BE2C (cell line): ENCODE measurements at regions not wholly inside any gene's neighbourhood (a gene's known extent, or its start where the extent isn't known, plus 50 kb on each side); places are given as distances from the start of the nearest gene placed in this dataset.

Experiments used
- DNase-seq: peaks from one replicate; pipeline ENCODE4 v3.0.0-alpha.2; 2020
- H3K27me3 ChIP-seq: fragments of 250-450 bp; sonication (Bioruptor Pico); 2 replicates; pipeline ENCODE4 v1.5.1; 2020; ENCODE audit warnings: mild to moderate bottlenecking
- H3K36me3 ChIP-seq: fragments of 250-450 bp; sonication (Bioruptor Pico); 2 replicates; pipeline ENCODE4 v1.5.1; 2020; ENCODE audit warnings: mild to moderate bottlenecking
- H3K4me1 ChIP-seq: fragments of 250-450 bp; sonication (Bioruptor Pico); 2 replicates; pipeline ENCODE4 v1.5.1; 2020
- H3K4me3 ChIP-seq: 2 replicates; pipeline ENCODE4 v1.5.1; 2011; ENCODE audit warnings: low read depth, low read length
- H3K9me3 ChIP-seq: fragments of 250-450 bp; sonication (Bioruptor Pico); 2 replicates; pipeline ENCODE4 v1.5.1; 2020
- TF ChIP-seq, protein P1 (sequence below): IDR thresholded peaks from 2 replicates; pipeline ENCODE4 v1.5.1; 2012; ENCODE audit warnings: mild to moderate bottlenecking, low read depth, low read length

DNA sequence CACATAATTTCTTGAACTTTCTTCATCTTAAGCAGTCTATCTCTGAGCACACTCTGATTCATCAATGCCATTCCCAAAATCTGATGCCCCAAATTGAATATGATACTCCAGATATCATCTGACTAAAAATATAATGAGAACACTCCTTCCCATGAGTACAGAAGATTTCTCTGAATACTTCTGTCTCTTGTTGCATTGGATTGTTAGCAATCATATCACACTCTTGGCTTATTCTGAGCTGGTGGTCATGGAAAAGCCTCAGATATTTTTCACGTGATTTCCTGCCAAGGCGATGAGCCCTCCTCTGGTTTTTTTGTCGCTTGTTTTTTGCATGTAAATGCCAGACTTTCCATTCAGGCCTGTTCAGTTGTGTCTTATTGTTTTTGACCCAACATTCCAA, 87.2 kb downstream of the NOG start:
- Histone ChIP-seq H3K4me1 (no peaks in the 10 kb centered on the region), H3K27me3 (peaks cover 21% of the 10 kb centered on the region), H3K36me3 (no peaks in the 10 kb centered on the region), H3K9me3 (no peaks in the 10 kb centered on the region), H3K4me3 (no peak overlapping the region)
- TF ChIP-seq, protein P1, sequence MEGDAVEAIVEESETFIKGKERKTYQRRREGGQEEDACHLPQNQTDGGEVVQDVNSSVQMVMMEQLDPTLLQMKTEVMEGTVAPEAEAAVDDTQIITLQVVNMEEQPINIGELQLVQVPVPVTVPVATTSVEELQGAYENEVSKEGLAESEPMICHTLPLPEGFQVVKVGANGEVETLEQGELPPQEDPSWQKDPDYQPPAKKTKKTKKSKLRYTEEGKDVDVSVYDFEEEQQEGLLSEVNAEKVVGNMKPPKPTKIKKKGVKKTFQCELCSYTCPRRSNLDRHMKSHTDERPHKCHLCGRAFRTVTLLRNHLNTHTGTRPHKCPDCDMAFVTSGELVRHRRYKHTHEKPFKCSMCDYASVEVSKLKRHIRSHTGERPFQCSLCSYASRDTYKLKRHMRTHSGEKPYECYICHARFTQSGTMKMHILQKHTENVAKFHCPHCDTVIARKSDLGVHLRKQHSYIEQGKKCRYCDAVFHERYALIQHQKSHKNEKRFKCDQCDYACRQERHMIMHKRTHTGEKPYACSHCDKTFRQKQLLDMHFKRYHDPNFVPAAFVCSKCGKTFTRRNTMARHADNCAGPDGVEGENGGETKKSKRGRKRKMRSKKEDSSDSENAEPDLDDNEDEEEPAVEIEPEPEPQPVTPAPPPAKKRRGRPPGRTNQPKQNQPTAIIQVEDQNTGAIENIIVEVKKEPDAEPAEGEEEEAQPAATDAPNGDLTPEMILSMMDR: no peak
- DNase-seq: no peak

GRCh38 chr17:56681561-56682266, 88.2 kb downstream of the NOG start:
- DNase-seq: no peak
- peaks cover 21% of the 10 kb centered on the region for H3K27me3 ChIP-seq

DNA sequence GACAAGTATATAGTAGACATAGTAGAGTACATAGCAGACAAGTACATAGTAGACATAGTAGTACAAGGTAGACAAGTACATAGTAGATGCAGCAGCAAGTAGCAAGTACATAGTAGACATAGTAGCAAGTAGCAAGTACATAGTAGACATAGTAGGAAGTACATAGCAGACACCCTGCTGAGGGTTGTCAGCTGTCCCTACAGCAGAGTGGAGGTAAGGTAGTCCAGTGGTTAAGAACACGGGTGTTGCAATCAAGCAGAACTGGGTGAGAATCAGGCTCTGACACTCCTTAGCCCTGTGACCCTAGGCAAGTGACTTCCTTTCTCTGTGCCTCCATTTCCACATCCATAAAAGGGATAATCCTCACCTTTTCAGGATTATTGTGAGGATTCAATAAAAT, 94.7 kb downstream of the NOG start:
- TF ChIP-seq, protein P1: no peak
- H3K4me1 ChIP-seq: no peaks in the 10 kb centered on the region
- no peaks in the 10 kb centered on the region for H3K9me3 ChIP-seq
- DNase-seq: no peak
- H3K36me3 ChIP-seq: no peaks in the 10 kb centered on the region
- H3K4me3 ChIP-seq: no peak overlapping the region
- no peaks in the 10 kb centered on the region for H3K27me3 ChIP-seq

More at GRCh38 chr17:56681561-56682266, 88.2 kb downstream of the NOG start:
- no peaks in the 10 kb centered on the region for H3K4me1 ChIP-seq
- TF ChIP-seq, protein P1: no peak
- no peaks in the 10 kb centered on the region for H3K9me3 ChIP-seq
- H3K36me3 ChIP-seq: no peaks in the 10 kb centered on the region
- no peak overlapping the region for H3K4me3 ChIP-seq

- Histone ChIP-seq H3K27me3 (no peaks in the 10 kb centered on the region; the same call in 1 of the 2 replicates), H3K4me3 (no peak overlapping the region), H3K36me3 (no peaks in the 10 kb centered on the region), H3K9me3 (no peaks in the 10 kb centered on the region), H3K4me1 (no peaks in the 10 kb centered on the region)
- TF ChIP-seq, protein P1: no peak
- no peak for DNase-seq
Observed at GRCh38 chr17:56690441-56691291, 97.2 kb downstream of the NOG start.

DNA sequence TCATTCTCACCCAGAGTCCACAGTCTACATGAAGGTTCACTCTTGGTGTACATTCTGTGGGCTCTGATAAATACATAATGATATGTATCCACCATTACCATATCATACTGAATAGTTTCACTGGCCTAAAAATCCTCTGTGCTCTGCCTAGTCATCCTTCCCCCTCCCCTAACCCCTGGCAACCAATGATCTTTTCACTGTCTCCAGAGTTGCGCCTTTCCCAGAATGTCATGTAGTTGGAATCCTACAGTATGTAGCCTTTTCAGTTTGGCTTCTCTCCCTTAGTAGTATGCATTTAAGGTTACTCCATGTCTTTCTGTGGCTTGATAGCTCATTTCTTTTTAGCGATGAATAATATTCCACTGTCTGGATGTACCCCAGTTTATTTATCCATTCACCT, 101.3 kb downstream of the NOG start:
- Histone ChIP-seq H3K27me3 (no peaks in the 10 kb centered on the region; the same call in 1 of the 2 replicates), H3K4me3 (no peak overlapping the region), H3K9me3 (no peaks in the 10 kb centered on the region), H3K36me3 (no peaks in the 10 kb centered on the region), H3K4me1 (no peaks in the 10 kb centered on the region)
- TF ChIP-seq, protein P1: no peak
- no peak for DNase-seq

DNA sequence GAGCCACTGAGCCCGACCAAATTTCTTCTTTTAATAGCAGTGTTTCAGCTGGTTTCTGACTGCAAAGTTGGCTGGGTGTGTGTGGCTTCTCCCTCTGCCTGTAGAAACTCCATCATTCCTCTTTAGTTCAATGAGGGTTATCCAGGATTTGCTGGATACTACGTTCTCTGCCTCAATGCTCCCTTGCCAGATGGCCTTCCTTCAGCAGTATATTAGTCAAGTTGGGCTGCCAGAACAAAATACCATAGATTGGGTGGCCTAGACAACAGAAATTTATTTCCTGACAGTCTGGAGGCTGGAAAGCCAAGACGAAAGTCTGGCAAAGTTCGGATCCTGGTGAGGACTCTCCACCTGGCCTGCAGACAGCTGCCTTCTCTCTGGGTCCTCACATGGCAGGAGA, 103.7 kb downstream of the NOG start:
- no peaks in the 10 kb centered on the region; the same call in 1 of the 2 replicates for H3K27me3 ChIP-seq
- no peak for DNase-seq
- H3K4me3 ChIP-seq: no peak overlapping the region
- no peaks in the 10 kb centered on the region for H3K4me1 ChIP-seq
- H3K9me3 ChIP-seq: no peaks in the 10 kb centered on the region
- TF ChIP-seq, protein P1: no peak
- H3K36me3 ChIP-seq: no peaks in the 10 kb centered on the region
